ENCODE measurements at regions not wholly inside any gene's neighbourhood (a gene's known extent, or its start where the extent isn't known, plus 50 kb on each side); places are given as distances from the start of the nearest gene placed in this dataset.
"Not testable (repeated sequence)": the region's sequence is repeated elsewhere in the genome, so short reads cannot be mapped to it uniquely, and the experiment has no call there.

- TF ChIP-seq CTCF, POLR2A (IDR thresholded peaks at IDR 0.05): not testable (repeated sequence)
These were observed 306.2 kb downstream of the PPP4R3C start for GRCh38 chrX:27156921-27157320.
